ENCODE measurements at regions not wholly inside any gene's neighbourhood (a gene's known extent, or its start where the extent isn't known, plus 50 kb on each side); places are given as distances from the start of the nearest gene placed in this dataset.

DNA sequence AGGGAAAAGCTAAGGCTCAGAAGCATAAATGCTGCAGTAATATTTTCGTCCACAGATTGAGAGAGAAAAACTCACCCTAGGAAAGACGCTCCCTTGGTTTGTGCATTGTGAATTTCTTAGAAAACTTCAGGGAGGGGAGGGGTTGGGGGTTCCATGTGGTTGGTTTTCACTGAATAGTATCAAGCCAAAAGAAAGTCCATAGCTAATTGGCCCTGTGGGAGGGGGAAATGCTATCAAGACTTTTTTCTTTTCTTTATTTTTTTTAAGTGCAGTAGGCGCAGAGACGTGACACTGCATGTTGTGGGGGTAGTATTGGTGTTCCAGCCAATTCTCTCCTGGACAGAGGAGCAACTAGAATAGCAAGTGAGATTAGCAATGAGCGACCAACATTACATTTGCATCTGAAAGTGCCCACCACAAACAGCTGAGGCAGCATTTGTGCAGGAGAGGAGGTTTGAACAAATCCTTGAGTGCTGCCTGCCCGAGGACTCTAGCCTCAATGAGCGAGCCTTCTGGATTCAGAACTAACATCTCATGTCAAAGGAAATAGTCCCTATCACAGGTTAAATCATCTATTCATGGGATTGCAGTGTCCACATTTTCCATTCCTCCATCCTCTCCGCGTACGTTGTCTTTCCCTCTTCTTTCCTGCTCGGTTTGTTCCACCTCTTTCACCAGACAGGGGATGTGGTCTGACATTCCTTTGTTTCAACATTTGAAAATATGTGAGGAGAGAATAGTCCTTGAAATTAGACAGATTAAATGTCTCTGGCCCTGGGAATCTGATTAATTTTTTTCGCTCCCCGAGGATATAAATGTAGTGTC lies 118.0 kb upstream of the MARK1 start:
- no peak for TF ChIP-seq CTCF (IDR thresholded peaks at IDR 0.05)
- TF ChIP-seq POLR2A (IDR thresholded peaks at IDR 0.05), result no peak

Measured in body of pancreas (tissue), 4 donors.